ENCODE measurements at regions not wholly inside any gene's neighbourhood (a gene's known extent, or its start where the extent isn't known, plus 50 kb on each side); places are given as distances from the start of the nearest gene placed in this dataset.

DNA sequence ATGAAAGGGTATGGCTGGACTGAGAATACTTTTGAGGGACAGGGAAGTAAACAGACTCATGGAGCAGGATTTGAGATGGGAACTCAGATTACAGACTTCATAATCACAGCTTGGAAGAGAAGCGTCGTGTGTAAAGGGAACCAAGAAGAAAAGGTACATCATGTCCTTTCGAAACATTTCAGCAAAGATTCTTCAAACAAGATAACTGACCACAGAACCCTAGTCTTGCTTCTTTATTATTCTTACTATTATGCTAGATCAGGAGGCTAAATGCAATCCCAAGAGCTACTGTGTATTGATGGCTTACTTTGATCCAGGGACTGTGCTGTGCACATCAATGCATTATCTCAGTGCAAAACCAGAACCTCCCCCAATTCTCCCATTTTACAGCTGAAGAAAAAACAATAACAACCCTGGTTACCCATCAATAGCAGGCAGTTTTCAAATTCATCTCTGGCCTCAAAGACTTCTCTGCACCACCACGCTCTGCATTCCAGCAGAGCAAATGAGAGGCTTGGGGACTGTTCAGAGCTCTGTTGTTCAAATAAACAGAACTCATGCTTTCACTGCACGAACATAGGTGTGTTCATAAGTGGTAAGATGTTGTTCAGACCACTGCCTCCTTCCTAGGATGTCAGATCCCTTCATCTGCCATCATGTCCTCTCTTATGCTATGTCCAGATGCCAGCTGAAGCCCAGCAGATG is 104.8 kb upstream of the NAV2 start:
- TF ChIP-seq EP300 (IDR thresholded peaks at IDR 0.05) (peak in 2 of 4 donors; percentile 22 to 73), POLR2AphosphoS5 (IDR thresholded peaks at IDR 0.05) (no peak)
- TF ChIP-seq, protein P1, sequence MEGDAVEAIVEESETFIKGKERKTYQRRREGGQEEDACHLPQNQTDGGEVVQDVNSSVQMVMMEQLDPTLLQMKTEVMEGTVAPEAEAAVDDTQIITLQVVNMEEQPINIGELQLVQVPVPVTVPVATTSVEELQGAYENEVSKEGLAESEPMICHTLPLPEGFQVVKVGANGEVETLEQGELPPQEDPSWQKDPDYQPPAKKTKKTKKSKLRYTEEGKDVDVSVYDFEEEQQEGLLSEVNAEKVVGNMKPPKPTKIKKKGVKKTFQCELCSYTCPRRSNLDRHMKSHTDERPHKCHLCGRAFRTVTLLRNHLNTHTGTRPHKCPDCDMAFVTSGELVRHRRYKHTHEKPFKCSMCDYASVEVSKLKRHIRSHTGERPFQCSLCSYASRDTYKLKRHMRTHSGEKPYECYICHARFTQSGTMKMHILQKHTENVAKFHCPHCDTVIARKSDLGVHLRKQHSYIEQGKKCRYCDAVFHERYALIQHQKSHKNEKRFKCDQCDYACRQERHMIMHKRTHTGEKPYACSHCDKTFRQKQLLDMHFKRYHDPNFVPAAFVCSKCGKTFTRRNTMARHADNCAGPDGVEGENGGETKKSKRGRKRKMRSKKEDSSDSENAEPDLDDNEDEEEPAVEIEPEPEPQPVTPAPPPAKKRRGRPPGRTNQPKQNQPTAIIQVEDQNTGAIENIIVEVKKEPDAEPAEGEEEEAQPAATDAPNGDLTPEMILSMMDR (IDR thresholded peaks at IDR 0.05): no peak
- DNase-seq: no peak
- Histone ChIP-seq H3K36me3 (no peaks in the 10 kb centered on the region), H3K27me3 (no peaks in the 10 kb centered on the region), H3K4me3 (no peak overlapping the region), H3K9me3 (peaks cover 3 to 11% (median 6%) of the 10 kb centered on the region in 4 donors), H3K4me1 (peaks cover 0 to 19% (median 11%) of the 10 kb centered on the region in 4 donors), H3K27ac (peak overlapping the region in 1 of 4 donors; percentile 57)
- ATAC-seq (ENCODE audit: low FRiP score in 2 of 2): no peak
- 61 to 63% methylated on average over 5 of the region's 5 CpGs for WGBS, 2 donors

DNA sequence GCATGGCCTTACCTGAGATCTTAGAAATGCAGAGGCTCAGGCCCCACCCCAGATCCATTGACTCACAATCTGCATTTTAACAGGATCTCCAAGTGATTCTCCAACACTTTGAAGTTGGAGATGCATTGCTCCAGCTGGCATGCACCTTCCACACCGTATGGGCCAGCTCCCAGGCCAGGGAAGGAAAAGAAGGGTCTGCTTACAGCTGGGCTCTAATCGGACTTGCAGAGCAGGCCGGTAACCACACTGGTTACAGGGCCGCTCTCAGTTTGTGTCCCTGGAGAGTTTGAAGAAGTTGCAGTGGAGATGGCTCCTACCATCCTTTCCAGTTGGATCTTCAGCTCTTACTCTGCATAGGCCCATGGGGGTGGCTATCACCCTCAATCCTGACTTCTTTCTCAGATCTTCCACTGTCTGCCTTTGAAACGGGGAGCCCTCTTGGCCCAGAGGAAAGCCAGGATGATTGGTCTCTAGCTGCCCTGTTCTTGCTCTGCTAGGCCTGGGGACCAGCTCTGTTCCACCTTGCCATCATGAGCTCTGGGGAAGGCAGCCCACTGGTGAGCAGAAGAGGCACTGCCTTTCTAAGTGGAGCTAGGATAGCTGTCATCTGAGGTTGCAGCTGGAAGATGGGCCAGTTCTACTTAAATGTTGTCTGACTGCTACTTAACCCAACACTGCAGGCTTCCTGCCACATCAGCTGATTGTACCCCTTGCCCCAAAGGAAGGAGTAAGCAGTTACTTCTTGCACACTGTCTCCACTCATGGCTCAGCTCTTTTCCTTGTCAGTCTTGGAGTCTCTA is 105.6 kb upstream of the NAV2 start:
- 82 to 95% methylated on average over 5 of the region's 5 CpGs for WGBS, 2 donors

DNA sequence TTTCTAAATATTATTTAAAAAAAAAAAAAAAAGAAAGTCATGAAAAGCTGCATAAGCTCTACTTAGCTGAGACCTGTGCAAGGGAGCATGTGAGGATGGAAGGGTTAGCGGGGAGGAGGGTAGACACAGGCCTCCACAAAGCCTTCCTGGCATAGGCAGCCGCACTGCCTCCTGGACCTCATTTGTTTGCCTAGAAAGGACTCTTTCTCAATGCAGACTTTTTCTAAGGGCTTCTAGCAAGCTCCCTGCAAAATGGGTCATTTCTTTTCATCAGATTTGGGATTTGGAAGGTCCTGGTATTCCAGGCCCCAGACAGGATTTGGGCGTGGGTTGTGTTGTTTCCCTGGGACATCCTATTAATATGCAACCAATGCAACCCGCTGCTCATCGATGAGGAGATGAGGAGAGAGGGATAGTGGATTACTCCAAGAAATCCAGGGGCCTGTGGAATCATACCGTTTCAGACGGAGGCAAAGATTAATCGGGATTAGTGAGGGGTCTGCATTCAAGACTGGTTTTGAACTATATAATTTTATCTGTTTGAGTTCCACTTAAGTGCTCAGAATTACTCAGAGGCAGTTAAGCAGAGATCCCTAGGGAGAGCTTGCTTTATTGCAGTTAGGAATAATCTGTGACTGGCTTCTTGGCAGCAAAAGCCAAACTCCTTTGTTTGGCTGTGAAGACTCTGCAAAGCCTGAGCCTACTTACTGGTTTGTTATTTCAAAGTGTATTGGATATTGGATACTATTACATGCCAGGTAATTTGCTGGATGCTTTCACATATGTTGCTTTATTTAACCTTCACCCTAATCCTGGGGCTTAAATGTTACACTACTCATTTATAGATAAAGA is 106.9 kb upstream of the NAV2 start:
- no peak overlapping the region for H3K27ac ChIP-seq

More for the DNA sequence above, 105.6 kb upstream of the NAV2 start:
- Histone ChIP-seq H3K4me3 (no peak overlapping the region), H3K36me3 (no peaks in the 10 kb centered on the region), H3K27ac (peak overlapping the region in 3 of 4 donors; percentile 12 to 57 (median 41)), H3K27me3 (no peaks in the 10 kb centered on the region), H3K4me1 (peaks cover 0 to 19% (median 11%) of the 10 kb centered on the region in 4 donors), H3K9me3 (peaks cover under 1 to 8% (median 4%) of the 10 kb centered on the region in 4 donors)
- ATAC-seq (ENCODE audit: low FRiP score in 2 of 2): no peak
- no peak for DNase-seq
- TF ChIP-seq, protein P1 (IDR thresholded peaks at IDR 0.05): no peak
- TF ChIP-seq EP300 (IDR thresholded peaks at IDR 0.05): no peak
- TF ChIP-seq POLR2A (IDR thresholded peaks at IDR 0.05): no peak
- no peak for TF ChIP-seq POLR2AphosphoS5 (IDR thresholded peaks at IDR 0.05)

DNA sequence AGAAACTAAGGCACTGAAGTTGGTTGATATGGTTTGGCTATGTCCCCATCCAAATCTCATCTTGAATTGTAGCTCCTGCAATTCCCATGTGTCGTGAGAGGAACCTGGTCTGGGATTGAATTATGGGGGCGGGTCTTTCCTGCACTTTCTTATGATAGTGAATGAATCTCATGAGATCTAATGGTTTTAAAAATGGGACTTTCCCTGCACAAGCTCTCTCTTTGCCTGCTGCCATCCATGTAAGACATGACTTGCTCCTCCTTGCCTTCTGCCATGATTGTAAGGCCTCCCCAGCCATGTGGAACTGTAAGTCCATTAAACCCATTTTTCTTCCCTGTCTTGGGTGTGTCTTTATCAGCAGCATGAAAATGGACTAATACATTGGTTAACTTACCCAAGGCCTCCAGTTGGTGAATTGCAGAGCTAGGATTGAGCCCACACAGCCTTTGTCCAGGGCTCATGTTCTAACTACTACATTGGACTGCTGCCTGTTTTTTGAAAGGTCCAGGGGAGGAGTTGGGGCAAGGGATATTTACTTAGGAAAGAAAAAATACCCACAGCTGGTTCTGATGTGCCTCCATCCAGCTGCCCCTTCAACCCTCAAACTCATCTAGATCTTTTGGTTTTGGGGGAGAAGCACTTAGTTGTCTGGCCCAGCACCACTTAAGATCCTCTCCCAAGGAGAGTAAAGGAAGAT is 107.8 kb upstream of the NAV2 start:
- H3K4me1 ChIP-seq: peaks cover 0 to 19% (median 11%) of the 10 kb centered on the region in 4 donors
- H3K4me3 ChIP-seq: no peak overlapping the region
- TF ChIP-seq, protein P1 (IDR thresholded peaks at IDR 0.05): no peak
- TF ChIP-seq EP300 (IDR thresholded peaks at IDR 0.05): no peak
- TF ChIP-seq POLR2AphosphoS5 (IDR thresholded peaks at IDR 0.05): no peak
- WGBS, 2 donors: 93 to 100% methylated on average over 2 of the region's 2 CpGs
- ATAC-seq (ENCODE audit: low FRiP score in 2 of 2): no peak
- no peaks in the 10 kb centered on the region for H3K9me3 ChIP-seq
- no peaks in the 10 kb centered on the region for H3K27me3 ChIP-seq
- no peak for DNase-seq
- H3K36me3 ChIP-seq: no peaks in the 10 kb centered on the region
- no peak overlapping the region for H3K27ac ChIP-seq

More for the DNA sequence above, 106.9 kb upstream of the NAV2 start:
- Histone ChIP-seq H3K27me3 (no peaks in the 10 kb centered on the region), H3K9me3 (no peaks in the 10 kb centered on the region), H3K4me3 (no peak overlapping the region), H3K4me1 (peaks cover 0 to 19% (median 11%) of the 10 kb centered on the region in 4 donors), H3K36me3 (no peaks in the 10 kb centered on the region)
- no peak for DNase-seq
- ATAC-seq (ENCODE audit: low FRiP score in 2 of 2): no peak
- WGBS, 2 donors: 90 to 95% methylated on average over 8 of the region's 8 CpGs
- no peak for TF ChIP-seq POLR2A (IDR thresholded peaks at IDR 0.05)
- TF ChIP-seq POLR2AphosphoS5 (IDR thresholded peaks at IDR 0.05): no peak
- TF ChIP-seq, protein P1 (IDR thresholded peaks at IDR 0.05): no peak
- TF ChIP-seq EP300 (IDR thresholded peaks at IDR 0.05): no peak

Measured in upper lobe of left lung (tissue), 6 donors.